Gastroesophageal sphincter (tissue), 4 donors: ENCODE measurements at regions not wholly inside any gene's neighbourhood (a gene's known extent, or its start where the extent isn't known, plus 50 kb on each side); places are given as distances from the start of the nearest gene placed in this dataset.
"Not testable (repeated sequence)": the region's sequence is repeated elsewhere in the genome, so short reads cannot be mapped to it uniquely, and the experiment has no call there.

Experiments used
- ATAC-seq: fragments of 150-250 bp; one replicate; pipeline ENCODE4 v1.9.1; 2016; ENCODE audit warnings: mild to moderate bottlenecking, moderate library complexity
- H3K27ac ChIP-seq, 4 donors: fragments of 200-600 bp; sonication (generic) in 3 of 4; 1 replicate in 3 of 4; 2 replicates in 1 of 4; pipeline ENCODE4 v1.5.1; 2016 to 2019
- H3K27me3 ChIP-seq: fragments of 200-600 bp; sonication (generic); one replicate; pipeline ENCODE4 v1.5.1; 2019
- H3K36me3 ChIP-seq, 2 donors: fragments of 200-600 bp; sonication (generic); one replicate each; pipeline ENCODE4 v1.5.1; 2019; ENCODE audit warnings: control low read depth in 1 of 2
- H3K4me1 ChIP-seq, 3 donors: fragments of 200-600 bp; sonication (generic); 1 replicate in 2 of 3; 2 replicates in 1 of 3; pipeline ENCODE4 v1.5.1; 2016 to 2019; ENCODE audit warnings: control low read depth in 2 of 3
- H3K4me3 ChIP-seq, 2 donors: fragments of 200-600 bp; sonication (generic); one replicate each; pipeline ENCODE4 v1.5.1; 2019; ENCODE audit warnings: mild to moderate bottlenecking in 1 of 2, moderate library complexity in 1 of 2
- H3K9me3 ChIP-seq, 3 donors: fragments of 200-600 bp; sonication (generic); one replicate each; pipeline ENCODE4 v1.5.1; 2017 to 2019; ENCODE audit warnings: control low read depth in 2 of 3
- EP300 ChIP-seq: sonication (generic); formaldehyde crosslinking; IDR thresholded peaks from one replicate; pipeline ENCODE4 v1.6.1; 2017; ENCODE audit warnings: antibody characterized with exemption, mild to moderate bottlenecking
- POLR2A ChIP-seq, 2 donors: fragments of 450-650 bp; IDR thresholded peaks; one replicate each; pipeline ENCODE4 v1.6.1; 2017; ENCODE audit warnings: antibody characterized with exemption in 2 of 2, mild to moderate bottlenecking in 2 of 2, moderate library complexity in 1 of 2
- POLR2AphosphoS5 ChIP-seq: sonication (generic); formaldehyde crosslinking; IDR thresholded peaks from one replicate; pipeline ENCODE4 v1.6.1; 2017; ENCODE audit warnings: antibody characterized with exemption
- WGBS, 2 donors: methylation state at CpG; one replicate each; pipeline ENCODE4 v1.1.5; 2018; ENCODE audit warnings: low coverage in 1 of 2; 5-methylcytosine and 5-hydroxymethylcytosine counted together
- TF ChIP-seq, protein P1 (sequence below), 4 experiments: fragments of 200-600 bp in 2 of 4; fragments of 450-650 bp in 2 of 4; sonication (generic) in 1 of 4; IDR thresholded peaks; one replicate each; pipeline ENCODE4 v1.5.1; 2017 to 2019; ENCODE audit warnings: antibody characterized with exemption in 4 of 4, mild to moderate bottlenecking in 2 of 4, moderate library complexity in 2 of 4

- Histone ChIP-seq H3K4me3 (no peak overlapping the region), H3K36me3 (no peaks in the 10 kb centered on the region), H3K4me1 (no peaks in the 10 kb centered on the region), H3K27me3 (no peaks in the 10 kb centered on the region), H3K27ac (no peak overlapping the region), H3K9me3 (peaks cover 0 to 3% (median 0%) of the 10 kb centered on the region in 3 donors)
- no peak for ATAC-seq
- TF ChIP-seq EP300 (no peak), POLR2AphosphoS5 (no peak), POLR2A (IDR thresholded peaks at IDR 0.05) (no peak)
- TF ChIP-seq, protein P1, sequence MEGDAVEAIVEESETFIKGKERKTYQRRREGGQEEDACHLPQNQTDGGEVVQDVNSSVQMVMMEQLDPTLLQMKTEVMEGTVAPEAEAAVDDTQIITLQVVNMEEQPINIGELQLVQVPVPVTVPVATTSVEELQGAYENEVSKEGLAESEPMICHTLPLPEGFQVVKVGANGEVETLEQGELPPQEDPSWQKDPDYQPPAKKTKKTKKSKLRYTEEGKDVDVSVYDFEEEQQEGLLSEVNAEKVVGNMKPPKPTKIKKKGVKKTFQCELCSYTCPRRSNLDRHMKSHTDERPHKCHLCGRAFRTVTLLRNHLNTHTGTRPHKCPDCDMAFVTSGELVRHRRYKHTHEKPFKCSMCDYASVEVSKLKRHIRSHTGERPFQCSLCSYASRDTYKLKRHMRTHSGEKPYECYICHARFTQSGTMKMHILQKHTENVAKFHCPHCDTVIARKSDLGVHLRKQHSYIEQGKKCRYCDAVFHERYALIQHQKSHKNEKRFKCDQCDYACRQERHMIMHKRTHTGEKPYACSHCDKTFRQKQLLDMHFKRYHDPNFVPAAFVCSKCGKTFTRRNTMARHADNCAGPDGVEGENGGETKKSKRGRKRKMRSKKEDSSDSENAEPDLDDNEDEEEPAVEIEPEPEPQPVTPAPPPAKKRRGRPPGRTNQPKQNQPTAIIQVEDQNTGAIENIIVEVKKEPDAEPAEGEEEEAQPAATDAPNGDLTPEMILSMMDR (IDR thresholded peaks at IDR 0.05) = no peak
- WGBS, 2 donors = 64% methylated on average over 1 of the region's 1 CpG; no CpG with 5 or more reads in 1 of the 2 donors
These were observed 398.0 kb upstream of the FAR2 start for GRCh38 chr12:28750946-28751685.

DNA sequence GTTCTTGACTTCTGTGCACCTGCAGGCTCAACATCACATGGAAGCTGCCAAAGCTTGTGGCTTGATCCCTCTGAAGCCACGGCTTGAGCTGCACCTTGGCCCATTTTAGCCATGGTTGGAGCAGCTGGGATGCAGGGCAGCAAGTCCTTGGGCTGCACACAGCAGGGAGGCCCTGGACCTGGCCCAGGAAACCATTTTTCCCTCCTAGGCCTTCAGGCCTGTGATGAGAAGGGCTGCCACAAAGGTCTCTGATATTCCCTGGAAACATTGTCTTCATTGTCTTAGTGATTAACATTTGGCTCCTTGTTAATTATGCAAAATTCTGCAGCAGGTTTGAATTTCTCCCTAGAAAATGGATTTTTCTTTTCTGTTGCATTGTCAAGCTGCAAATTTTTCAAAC lies 394.1 kb upstream of the FAR2 start:
- H3K36me3 ChIP-seq = no peaks in the 10 kb centered on the region
- TF ChIP-seq EP300 = no peak
- no peak for TF ChIP-seq POLR2A (IDR thresholded peaks at IDR 0.05)
- H3K27me3 ChIP-seq = no peaks in the 10 kb centered on the region
- H3K27ac ChIP-seq = no peak overlapping the region
- peaks cover 0 to 3% (median 0%) of the 10 kb centered on the region in 3 donors for H3K9me3 ChIP-seq
- no peak overlapping the region for H3K4me3 ChIP-seq
- no peak for ATAC-seq
- H3K4me1 ChIP-seq = no peaks in the 10 kb centered on the region
- no CpG with 5 or more reads among the region's 1 CpG for WGBS, 2 donors

DNA sequence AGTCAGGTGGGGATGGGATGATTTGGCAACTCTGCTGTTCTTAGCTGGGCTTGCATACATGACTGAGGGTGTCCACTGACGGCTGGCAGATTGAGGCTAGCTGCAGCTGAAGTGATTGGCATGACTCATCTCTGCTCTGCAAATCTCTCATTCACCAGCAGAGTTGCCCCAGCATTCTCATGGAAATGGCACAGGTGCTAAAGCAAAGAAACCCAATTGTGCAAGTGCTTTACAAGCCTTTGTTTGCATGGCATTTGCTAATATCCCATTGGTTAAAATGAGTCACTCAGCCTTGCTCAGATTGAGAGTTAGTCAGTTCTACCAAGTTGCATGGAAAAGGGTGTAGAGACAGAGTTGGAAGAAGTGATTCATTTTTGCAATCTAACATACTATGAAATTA lies 389.7 kb upstream of the FAR2 start:
- no peak for ATAC-seq
- no peak for TF ChIP-seq POLR2AphosphoS5
- no peak for TF ChIP-seq POLR2A (IDR thresholded peaks at IDR 0.05)
- TF ChIP-seq, protein P1 (IDR thresholded peaks at IDR 0.05) = no peak
- TF ChIP-seq EP300 = no peak
- Histone ChIP-seq H3K9me3 (peaks cover 0 to 3% (median 0%) of the 10 kb centered on the region in 3 donors), H3K27ac (no peak overlapping the region), H3K27me3 (no peaks in the 10 kb centered on the region), H3K4me1 (no peaks in the 10 kb centered on the region), H3K36me3 (no peaks in the 10 kb centered on the region), H3K4me3 (no peak overlapping the region)
- WGBS, 2 donors = no CpG with 5 or more reads among the region's 1 CpG

- not testable (repeated sequence) for H3K4me1 ChIP-seq, H3K27ac ChIP-seq, H3K36me3 ChIP-seq, H3K9me3 ChIP-seq, H3K27me3 ChIP-seq, H3K4me3 ChIP-seq, ATAC-seq
- 97 to 99% methylated on average over 6 to 18 of the region's 33 CpGs for WGBS, 2 donors
These were observed 388.8 kb upstream of the FAR2 start for GRCh38 chr12:28760040-28760903.

DNA sequence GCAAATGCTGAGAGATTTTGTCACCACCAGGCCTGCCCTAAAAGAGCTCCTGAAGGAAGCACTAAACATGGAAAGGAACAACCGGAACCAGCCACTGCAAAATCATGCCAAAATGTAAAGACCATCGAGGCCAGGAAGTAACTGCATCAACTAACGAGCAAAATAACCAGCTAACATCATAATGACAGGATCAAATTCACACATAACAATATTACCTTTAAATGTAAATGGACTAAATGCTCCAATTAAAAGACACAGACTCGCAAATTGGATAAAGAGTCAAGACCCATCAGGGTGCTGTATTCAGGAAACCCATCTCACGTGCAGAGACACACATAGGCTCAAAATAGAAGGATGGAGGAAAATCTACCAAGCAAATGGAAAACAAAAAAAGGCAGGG lies 387.2 kb upstream of the FAR2 start:
- not testable (repeated sequence) for ATAC-seq, H3K4me1 ChIP-seq, H3K4me3 ChIP-seq, H3K27ac ChIP-seq, H3K27me3 ChIP-seq, H3K36me3 ChIP-seq, H3K9me3 ChIP-seq
- WGBS, 2 donors = 77 to 89% methylated on average over 3 to 5 of the region's 5 CpGs

DNA sequence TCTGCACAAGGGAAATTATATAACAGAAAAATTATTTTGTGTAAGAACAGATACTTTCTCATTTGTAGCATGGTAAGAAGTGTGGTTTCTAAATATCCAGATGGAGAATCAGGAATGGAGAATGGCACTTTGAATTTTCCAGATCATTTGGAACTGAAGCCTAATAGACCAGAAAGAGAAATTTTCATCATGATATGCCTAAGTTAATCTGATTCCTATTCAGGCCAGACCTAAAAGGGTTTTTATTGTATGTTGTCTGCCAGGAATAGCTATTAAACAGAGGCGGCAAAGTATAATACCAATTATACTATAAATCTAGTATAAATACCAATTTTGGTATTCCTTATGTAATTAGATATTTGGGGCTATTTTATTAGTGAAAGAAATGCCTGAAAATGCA lies 382.7 kb upstream of the FAR2 start:
- TF ChIP-seq, protein P1 (IDR thresholded peaks at IDR 0.05) = no peak
- no peak for TF ChIP-seq POLR2A (IDR thresholded peaks at IDR 0.05)
- TF ChIP-seq EP300 = no peak
- no peak for TF ChIP-seq POLR2AphosphoS5
- no peaks in the 10 kb centered on the region for H3K27me3 ChIP-seq
- H3K4me1 ChIP-seq = no peaks in the 10 kb centered on the region
- no peak overlapping the region for H3K27ac ChIP-seq
- H3K4me3 ChIP-seq = no peak overlapping the region
- H3K9me3 ChIP-seq = no peaks in the 10 kb centered on the region
- no peaks in the 10 kb centered on the region for H3K36me3 ChIP-seq
- 100% methylated on average over 1 of the region's 1 CpG; no CpG with 5 or more reads in 1 of the 2 donors for WGBS, 2 donors
- no peak for ATAC-seq
